ENCODE measurements at regions not wholly inside any gene's neighbourhood (a gene's known extent, or its start where the extent isn't known, plus 50 kb on each side); places are given as distances from the start of the nearest gene placed in this dataset.

GRCh38 chr17:51526507-51526906, 266.2 kb downstream of the UTP18 start:
- no peak for TF ChIP-seq CTCF (IDR thresholded peaks at IDR 0.05; ENCODE audit: unreplicated experiment)
- Mint-ChIP-seq H3K9me3 (ENCODE audit: low read depth) (no peaks in the 10 kb centered on the region), H3K27ac (no peak overlapping the region), H3K4me1 (ENCODE audit: low read depth) (no peaks in the 10 kb centered on the region), H3K36me3 (ENCODE audit: insufficient read depth) (no peaks in the 10 kb centered on the region), H3K4me3 (ENCODE audit: low read depth) (no peak overlapping the region), H3K27me3 (peaks cover 7% of the 10 kb centered on the region)
- DNase-seq (ENCODE audit: low spot score, unreplicated experiment): no peak

- Mint-ChIP-seq H3K27me3 (peaks cover 3% of the 10 kb centered on the region), H3K36me3 (ENCODE audit: insufficient read depth) (no peaks in the 10 kb centered on the region), H3K9me3 (ENCODE audit: low read depth) (no peaks in the 10 kb centered on the region), H3K27ac (no peak overlapping the region), H3K4me3 (ENCODE audit: low read depth) (no peak overlapping the region), H3K4me1 (ENCODE audit: low read depth) (no peaks in the 10 kb centered on the region)
- TF ChIP-seq CTCF (IDR thresholded peaks at IDR 0.05; ENCODE audit: unreplicated experiment): no peak
- DNase-seq (ENCODE audit: low spot score, unreplicated experiment): no peak
These were observed 267.1 kb downstream of the UTP18 start for GRCh38 chr17:51527225-51527982.

GRCh38 chr17:51528111-51528510, 267.8 kb downstream of the UTP18 start:
- H3K4me1 Mint-ChIP-seq (ENCODE audit: low read depth): no peaks in the 10 kb centered on the region
- H3K4me3 Mint-ChIP-seq (ENCODE audit: low read depth): no peak overlapping the region
- no peaks in the 10 kb centered on the region for H3K9me3 Mint-ChIP-seq (ENCODE audit: low read depth)
- no peak for TF ChIP-seq CTCF (IDR thresholded peaks at IDR 0.05; ENCODE audit: unreplicated experiment)
- H3K27me3 Mint-ChIP-seq: peaks cover 3% of the 10 kb centered on the region
- no peak for DNase-seq (ENCODE audit: low spot score, unreplicated experiment)
- H3K36me3 Mint-ChIP-seq (ENCODE audit: insufficient read depth): no peaks in the 10 kb centered on the region
- no peak overlapping the region for H3K27ac Mint-ChIP-seq

GRCh38 chr17:51533219-51533618, 272.9 kb downstream of the UTP18 start:
- Mint-ChIP-seq H3K36me3 (ENCODE audit: insufficient read depth) (no peaks in the 10 kb centered on the region), H3K4me3 (ENCODE audit: low read depth) (no peak overlapping the region), H3K27me3 (peaks cover 3% of the 10 kb centered on the region), H3K9me3 (ENCODE audit: low read depth) (no peaks in the 10 kb centered on the region), H3K27ac (no peak overlapping the region), H3K4me1 (ENCODE audit: low read depth) (no peaks in the 10 kb centered on the region)
- no peak for TF ChIP-seq CTCF (IDR thresholded peaks at IDR 0.05; ENCODE audit: unreplicated experiment)
- DNase-seq (ENCODE audit: low spot score, unreplicated experiment): no peak

- Mint-ChIP-seq H3K9me3 (ENCODE audit: low read depth) (no peaks in the 10 kb centered on the region), H3K27ac (no peak overlapping the region), H3K4me3 (ENCODE audit: low read depth) (no peak overlapping the region), H3K4me1 (ENCODE audit: low read depth) (no peaks in the 10 kb centered on the region), H3K36me3 (ENCODE audit: insufficient read depth) (no peaks in the 10 kb centered on the region), H3K27me3 (peaks cover 3% of the 10 kb centered on the region)
- TF ChIP-seq CTCF (IDR thresholded peaks at IDR 0.05; ENCODE audit: unreplicated experiment): no peak
- no peak for DNase-seq (ENCODE audit: low spot score, unreplicated experiment)
These were observed 273.5 kb downstream of the UTP18 start for GRCh38 chr17:51533821-51534220.
